ENCODE measurements at regions not wholly inside any gene's neighbourhood (a gene's known extent, or its start where the extent isn't known, plus 50 kb on each side); places are given as distances from the start of the nearest gene placed in this dataset.

- Histone ChIP-seq H3K9me3 (no peaks in the 10 kb centered on the region), H3K27me3 (no peaks in the 10 kb centered on the region), H3K4me3 (no peak overlapping the region), H3K27ac (no peak overlapping the region), H3K4me1 (peaks cover 5% of the 10 kb centered on the region), H3K36me3 (ENCODE audit: low read depth, missing control alignments) (no peaks in the 10 kb centered on the region)
- no peak for TF ChIP-seq POLR2A (IDR thresholded peaks at IDR 0.05)
- TF ChIP-seq CTCF (IDR thresholded peaks at IDR 0.05), result no peak
- peak; percentile 51 for DNase-seq
- intact Hi-C loops (cut with DNase I; ENCODE audit: low total_unique reads), result no loop called here
- 70 to 81% methylated on average over 19 of the region's 19 CpGs for WGBS, 2 donors
Observed at GRCh38 chr10:45180946-45181875, 134.2 kb downstream of the OR13A1 start.

- Histone ChIP-seq H3K27ac (no peak overlapping the region), H3K4me1 (peaks cover 5% of the 10 kb centered on the region), H3K9me3 (no peaks in the 10 kb centered on the region), H3K4me3 (no peak overlapping the region), H3K27me3 (no peaks in the 10 kb centered on the region), H3K36me3 (ENCODE audit: low read depth, missing control alignments) (no peaks in the 10 kb centered on the region)
- 87% methylated on average over 4 of the region's 4 CpGs for WGBS, 2 donors
- intact Hi-C loops (cut with DNase I; ENCODE audit: low total_unique reads), result no loop called here
- DNase-seq, result no peak
- TF ChIP-seq POLR2A (IDR thresholded peaks at IDR 0.05) (no peak), CTCF (IDR thresholded peaks at IDR 0.05) (no peak)
Observed at GRCh38 chr10:45183174-45183573, 132.2 kb downstream of the OR13A1 start.

GRCh38 chr10:45197816-45198485 lies 117.5 kb downstream of the OR13A1 start:
- Histone ChIP-seq H3K4me1 (no peaks in the 10 kb centered on the region), H3K4me3 (peak overlapping the region in 1 of 2 donors; percentile 20), H3K27ac (no peak overlapping the region), H3K9me3 (no peaks in the 10 kb centered on the region), H3K27me3 (no peaks in the 10 kb centered on the region), H3K36me3 (ENCODE audit: low read depth, missing control alignments) (no peaks in the 10 kb centered on the region)
- intact Hi-C loops (cut with DNase I; ENCODE audit: low total_unique reads), result no loop called here
- no peak for DNase-seq
- TF ChIP-seq POLR2A (IDR thresholded peaks at IDR 0.05) (no peak), CTCF (IDR thresholded peaks at IDR 0.05) (no peak)
- WGBS, 2 donors, result 63 to 79% methylated on average over 28 of the region's 28 CpGs

- intact Hi-C loops (cut with DNase I; ENCODE audit: low total_unique reads), result no loop called here
- TF ChIP-seq POLR2A (IDR thresholded peaks at IDR 0.05) (no peak), CTCF (IDR thresholded peaks at IDR 0.05) (no peak)
Observed at GRCh38 chr10:45198486-45199204, 116.8 kb downstream of the OR13A1 start.

More at GRCh38 chr10:45198486-45199204, 116.8 kb downstream of the OR13A1 start:
- Histone ChIP-seq H3K4me1 (no peaks in the 10 kb centered on the region), H3K4me3 (peak overlapping the region in 1 of 2 donors; percentile 20), H3K9me3 (no peaks in the 10 kb centered on the region), H3K36me3 (ENCODE audit: low read depth, missing control alignments) (no peaks in the 10 kb centered on the region), H3K27ac (no peak overlapping the region), H3K27me3 (no peaks in the 10 kb centered on the region)
- 63 to 66% methylated on average over 16 to 42 of the region's 50 CpGs for WGBS, 2 donors
- no peak for DNase-seq

Measured in testis (tissue), 2 donors.